Neural progenitor cell (in vitro differentiated cells): ENCODE measurements at regions not wholly inside any gene's neighbourhood (a gene's known extent, or its start where the extent isn't known, plus 50 kb on each side); places are given as distances from the start of the nearest gene placed in this dataset.

Source experiments
- EZH2 ChIP-seq: fragments of 200-600 bp; sonication (generic); IDR thresholded peaks from 2 replicates; pipeline ENCODE4 v1.6.1; 2017; ENCODE audit warnings: antibody characterized with exemption, mild to moderate bottlenecking, moderate library complexity
- TF ChIP-seq, protein P1 (sequence below): fragments of 200-600 bp; sonication (generic); IDR thresholded peaks from 2 replicates; pipeline ENCODE4 v1.5.1; 2017; ENCODE audit warnings: antibody characterized with exemption, mild to moderate bottlenecking

DNA sequence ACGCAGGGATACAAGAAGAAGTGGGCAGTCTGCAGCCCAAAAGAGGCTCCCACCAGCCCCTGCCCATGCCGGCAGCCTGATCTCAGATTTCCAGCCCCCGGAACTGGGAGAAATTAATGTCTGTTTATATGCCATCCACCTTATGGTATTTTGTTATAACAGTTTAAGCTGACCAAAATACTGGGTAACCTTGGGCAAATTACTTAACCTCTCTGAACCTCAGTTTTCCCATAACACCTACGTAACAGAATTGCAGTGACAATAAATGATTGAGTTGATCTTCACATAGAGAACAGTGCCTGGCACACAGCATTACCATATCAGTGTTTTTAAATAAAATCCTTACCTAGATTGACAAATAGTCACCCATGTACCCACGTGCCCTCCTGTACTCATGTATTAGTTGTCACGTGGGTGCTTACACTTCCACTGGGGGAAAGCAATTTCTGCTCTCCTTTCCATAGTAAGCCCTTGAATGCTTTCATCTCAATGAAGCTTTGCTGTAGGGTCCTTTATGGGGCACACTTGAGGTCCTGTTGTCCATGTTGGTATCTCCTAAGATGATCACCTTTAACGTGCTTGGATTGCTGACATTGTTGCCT lies 54.2 kb upstream of the PHF21A start:
- TF ChIP-seq EZH2: no peak
- TF ChIP-seq, protein P1, sequence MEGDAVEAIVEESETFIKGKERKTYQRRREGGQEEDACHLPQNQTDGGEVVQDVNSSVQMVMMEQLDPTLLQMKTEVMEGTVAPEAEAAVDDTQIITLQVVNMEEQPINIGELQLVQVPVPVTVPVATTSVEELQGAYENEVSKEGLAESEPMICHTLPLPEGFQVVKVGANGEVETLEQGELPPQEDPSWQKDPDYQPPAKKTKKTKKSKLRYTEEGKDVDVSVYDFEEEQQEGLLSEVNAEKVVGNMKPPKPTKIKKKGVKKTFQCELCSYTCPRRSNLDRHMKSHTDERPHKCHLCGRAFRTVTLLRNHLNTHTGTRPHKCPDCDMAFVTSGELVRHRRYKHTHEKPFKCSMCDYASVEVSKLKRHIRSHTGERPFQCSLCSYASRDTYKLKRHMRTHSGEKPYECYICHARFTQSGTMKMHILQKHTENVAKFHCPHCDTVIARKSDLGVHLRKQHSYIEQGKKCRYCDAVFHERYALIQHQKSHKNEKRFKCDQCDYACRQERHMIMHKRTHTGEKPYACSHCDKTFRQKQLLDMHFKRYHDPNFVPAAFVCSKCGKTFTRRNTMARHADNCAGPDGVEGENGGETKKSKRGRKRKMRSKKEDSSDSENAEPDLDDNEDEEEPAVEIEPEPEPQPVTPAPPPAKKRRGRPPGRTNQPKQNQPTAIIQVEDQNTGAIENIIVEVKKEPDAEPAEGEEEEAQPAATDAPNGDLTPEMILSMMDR: no peak
